Fibroblast of lung (primary cell): ENCODE measurements at regions not wholly inside any gene's neighbourhood (a gene's known extent, or its start where the extent isn't known, plus 50 kb on each side); places are given as distances from the start of the nearest gene placed in this dataset.

Experiments
- CTCF ChIP-seq, 2 donors: IDR thresholded peaks in 1 of 2; conservative IDR thresholded peaks in 1 of 2; 1 replicate in 1 of 2; 2 replicates in 1 of 2; pipeline ENCODE4 v1.5.1; 2011 to 2012; ENCODE audit warnings: low read length in 2 of 2, control low read depth in 1 of 2, inconsistent platforms in 1 of 2, low read depth in 1 of 2, mild to moderate bottlenecking in 1 of 2
- EZH2 ChIP-seq: IDR thresholded peaks from 2 replicates; pipeline ENCODE4 v1.5.1; 2012; ENCODE audit warnings: low read length, control low read depth, mild to moderate bottlenecking; ENCODE audit errors: missing control alignments

- no peak for TF ChIP-seq CTCF (conservative IDR thresholded peaks at IDR 0.05 in 1 of 2, IDR thresholded peaks at IDR 0.05 in 1 of 2; ENCODE audit: low read depth in 1 of 2, low read length in 2 of 2)
- TF ChIP-seq EZH2 = no peak
These were observed 154.1 kb downstream of the MAT2B start for GRCh38 chr5:163659568-163659902.
